HK-2 (cell line): ENCODE measurements at regions not wholly inside any gene's neighbourhood (a gene's known extent, or its start where the extent isn't known, plus 50 kb on each side); places are given as distances from the start of the nearest gene placed in this dataset.

ENCODE experiments used
- DNase-seq: peaks from one replicate; pipeline ENCODE4 v3.0.0-alpha.2; 2018; ENCODE audit not compliant: unreplicated experiment

GRCh38 chr3:102148598-102149337, 286.0 kb upstream of the ZPLD1 start:
- DNase-seq = no peak

- DNase-seq = no peak
These were observed 282.9 kb upstream of the ZPLD1 start for GRCh38 chr3:102151935-102152334.

- DNase-seq = peak; percentile 52
These were observed 278.4 kb upstream of the ZPLD1 start for GRCh38 chr3:102156426-102156825.

- DNase-seq = no peak
These were observed 276.6 kb upstream of the ZPLD1 start for GRCh38 chr3:102158080-102158740.

- no peak for DNase-seq
These were observed 274.9 kb upstream of the ZPLD1 start for GRCh38 chr3:102159810-102160451.

- DNase-seq = no peak
These were observed 273.3 kb upstream of the ZPLD1 start for GRCh38 chr3:102161384-102162006.

GRCh38 chr3:102162251-102162650, 272.6 kb upstream of the ZPLD1 start:
- DNase-seq = no peak

GRCh38 chr3:102163039-102163817, 271.6 kb upstream of the ZPLD1 start:
- no peak for DNase-seq

- DNase-seq = no peak
These were observed 271.0 kb upstream of the ZPLD1 start for GRCh38 chr3:102163818-102164154.

GRCh38 chr3:102165367-102165766, 269.4 kb upstream of the ZPLD1 start:
- no peak for DNase-seq

GRCh38 chr3:102169915-102170479, 264.8 kb upstream of the ZPLD1 start:
- no peak for DNase-seq

- DNase-seq = no peak
These were observed 264.3 kb upstream of the ZPLD1 start for GRCh38 chr3:102170545-102170944.

GRCh38 chr3:102174312-102174712, 260.5 kb upstream of the ZPLD1 start:
- DNase-seq = no peak

GRCh38 chr3:102174832-102175374, 259.9 kb upstream of the ZPLD1 start:
- DNase-seq = no peak

GRCh38 chr3:102176333-102177050, 258.3 kb upstream of the ZPLD1 start:
- DNase-seq = no peak

- no peak for DNase-seq
These were observed 257.6 kb upstream of the ZPLD1 start for GRCh38 chr3:102177075-102177755.

GRCh38 chr3:102178817-102179216, 256.0 kb upstream of the ZPLD1 start:
- DNase-seq = no peak

GRCh38 chr3:102179326-102180177, 255.3 kb upstream of the ZPLD1 start:
- DNase-seq = no peak
